ENCODE measurements at regions not wholly inside any gene's neighbourhood (a gene's known extent, or its start where the extent isn't known, plus 50 kb on each side); places are given as distances from the start of the nearest gene placed in this dataset.

DNA sequence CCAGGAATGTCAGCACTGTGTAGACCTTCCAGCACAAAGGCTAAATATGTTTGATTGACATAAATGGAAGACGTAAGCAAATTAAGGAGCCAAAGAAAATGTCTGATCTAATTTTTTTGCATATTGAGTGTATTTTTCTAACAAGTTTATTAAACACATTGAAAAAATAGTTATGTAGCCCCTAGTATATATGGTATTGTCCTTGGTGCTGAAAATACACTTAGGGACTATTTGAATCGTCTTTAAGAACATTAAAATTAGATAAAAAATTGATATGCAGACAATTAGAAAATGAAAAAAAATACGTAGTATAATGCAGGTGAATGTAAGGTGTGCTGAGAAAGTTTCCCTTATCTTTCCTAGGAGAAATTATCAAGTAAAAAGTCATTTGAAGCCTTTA is 337.0 kb downstream of the OMA1 start:
- no peak for ATAC-seq
- no peak for TF ChIP-seq PPARA (CRISPR knock-in tag; IDR thresholded peaks at IDR 0.05; ENCODE audit: borderline replicate concordance)
- TF ChIP-seq CSDC2 (CRISPR knock-in tag; IDR thresholded peaks at IDR 0.05): no peak
- no peak for TF ChIP-seq ZC3H10 (CRISPR knock-in tag; IDR thresholded peaks at IDR 0.05)
- no peak for TF ChIP-seq SNAI2 (CRISPR knock-in tag; IDR thresholded peaks at IDR 0.05)
- no peak for TF ChIP-seq OSR1 (CRISPR knock-in tag; IDR thresholded peaks at IDR 0.05)
- TF ChIP-seq, protein P1, sequence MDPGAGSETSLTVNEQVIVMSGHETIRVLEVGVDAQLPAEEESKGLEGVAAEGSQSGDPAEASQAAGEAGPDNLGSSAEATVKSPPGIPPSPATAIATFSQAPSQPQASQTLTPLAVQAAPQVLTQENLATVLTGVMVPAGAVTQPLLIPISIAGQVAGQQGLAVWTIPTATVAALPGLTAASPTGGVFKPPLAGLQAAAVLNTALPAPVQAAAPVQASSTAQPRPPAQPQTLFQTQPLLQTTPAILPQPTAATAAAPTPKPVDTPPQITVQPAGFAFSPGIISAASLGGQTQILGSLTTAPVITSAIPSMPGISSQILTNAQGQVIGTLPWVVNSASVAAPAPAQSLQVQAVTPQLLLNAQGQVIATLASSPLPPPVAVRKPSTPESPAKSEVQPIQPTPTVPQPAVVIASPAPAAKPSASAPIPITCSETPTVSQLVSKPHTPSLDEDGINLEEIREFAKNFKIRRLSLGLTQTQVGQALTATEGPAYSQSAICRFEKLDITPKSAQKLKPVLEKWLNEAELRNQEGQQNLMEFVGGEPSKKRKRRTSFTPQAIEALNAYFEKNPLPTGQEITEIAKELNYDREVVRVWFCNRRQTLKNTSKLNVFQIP (CRISPR knock-in tag; IDR thresholded peaks at IDR 0.05; ENCODE audit: borderline replicate concordance, low read depth): no peak
- TF ChIP-seq, protein P2, sequence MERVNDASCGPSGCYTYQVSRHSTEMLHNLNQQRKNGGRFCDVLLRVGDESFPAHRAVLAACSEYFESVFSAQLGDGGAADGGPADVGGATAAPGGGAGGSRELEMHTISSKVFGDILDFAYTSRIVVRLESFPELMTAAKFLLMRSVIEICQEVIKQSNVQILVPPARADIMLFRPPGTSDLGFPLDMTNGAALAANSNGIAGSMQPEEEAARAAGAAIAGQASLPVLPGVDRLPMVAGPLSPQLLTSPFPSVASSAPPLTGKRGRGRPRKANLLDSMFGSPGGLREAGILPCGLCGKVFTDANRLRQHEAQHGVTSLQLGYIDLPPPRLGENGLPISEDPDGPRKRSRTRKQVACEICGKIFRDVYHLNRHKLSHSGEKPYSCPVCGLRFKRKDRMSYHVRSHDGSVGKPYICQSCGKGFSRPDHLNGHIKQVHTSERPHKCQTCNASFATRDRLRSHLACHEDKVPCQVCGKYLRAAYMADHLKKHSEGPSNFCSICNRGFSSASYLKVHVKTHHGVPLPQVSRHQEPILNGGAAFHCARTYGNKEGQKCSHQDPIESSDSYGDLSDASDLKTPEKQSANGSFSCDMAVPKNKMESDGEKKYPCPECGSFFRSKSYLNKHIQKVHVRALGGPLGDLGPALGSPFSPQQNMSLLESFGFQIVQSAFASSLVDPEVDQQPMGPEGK (CRISPR knock-in tag; IDR thresholded peaks at IDR 0.05; ENCODE audit: borderline replicate concordance): no peak
- no peak for TF ChIP-seq TCF4 (CRISPR knock-in tag; IDR thresholded peaks at IDR 0.05; ENCODE audit: borderline replicate concordance)
- TF ChIP-seq RARB (CRISPR knock-in tag; IDR thresholded peaks at IDR 0.05): no peak
- TF ChIP-seq ZNF8 (CRISPR knock-in tag; IDR thresholded peaks at IDR 0.05): no peak
- TF ChIP-seq ZNF70 (CRISPR knock-in tag; IDR thresholded peaks at IDR 0.05): no peak
- TF ChIP-seq BACH2 (CRISPR knock-in tag; IDR thresholded peaks at IDR 0.05; ENCODE audit: borderline replicate concordance): no peak
- TF ChIP-seq TOX (CRISPR knock-in tag; IDR thresholded peaks at IDR 0.05; ENCODE audit: borderline replicate concordance): no peak
- TF ChIP-seq ZNF565 (CRISPR knock-in tag; conservative IDR thresholded peaks at IDR 0.05; ENCODE audit: low read depth): no peak
- TF ChIP-seq, protein P3, sequence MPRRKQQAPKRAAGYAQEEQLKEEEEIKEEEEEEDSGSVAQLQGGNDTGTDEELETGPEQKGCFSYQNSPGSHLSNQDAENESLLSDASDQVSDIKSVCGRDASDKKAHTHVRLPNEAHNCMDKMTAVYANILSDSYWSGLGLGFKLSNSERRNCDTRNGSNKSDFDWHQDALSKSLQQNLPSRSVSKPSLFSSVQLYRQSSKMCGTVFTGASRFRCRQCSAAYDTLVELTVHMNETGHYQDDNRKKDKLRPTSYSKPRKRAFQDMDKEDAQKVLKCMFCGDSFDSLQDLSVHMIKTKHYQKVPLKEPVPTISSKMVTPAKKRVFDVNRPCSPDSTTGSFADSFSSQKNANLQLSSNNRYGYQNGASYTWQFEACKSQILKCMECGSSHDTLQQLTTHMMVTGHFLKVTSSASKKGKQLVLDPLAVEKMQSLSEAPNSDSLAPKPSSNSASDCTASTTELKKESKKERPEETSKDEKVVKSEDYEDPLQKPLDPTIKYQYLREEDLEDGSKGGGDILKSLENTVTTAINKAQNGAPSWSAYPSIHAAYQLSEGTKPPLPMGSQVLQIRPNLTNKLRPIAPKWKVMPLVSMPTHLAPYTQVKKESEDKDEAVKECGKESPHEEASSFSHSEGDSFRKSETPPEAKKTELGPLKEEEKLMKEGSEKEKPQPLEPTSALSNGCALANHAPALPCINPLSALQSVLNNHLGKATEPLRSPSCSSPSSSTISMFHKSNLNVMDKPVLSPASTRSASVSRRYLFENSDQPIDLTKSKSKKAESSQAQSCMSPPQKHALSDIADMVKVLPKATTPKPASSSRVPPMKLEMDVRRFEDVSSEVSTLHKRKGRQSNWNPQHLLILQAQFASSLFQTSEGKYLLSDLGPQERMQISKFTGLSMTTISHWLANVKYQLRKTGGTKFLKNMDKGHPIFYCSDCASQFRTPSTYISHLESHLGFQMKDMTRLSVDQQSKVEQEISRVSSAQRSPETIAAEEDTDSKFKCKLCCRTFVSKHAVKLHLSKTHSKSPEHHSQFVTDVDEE (CRISPR knock-in tag; IDR thresholded peaks at IDR 0.05): no peak
- no peak for TF ChIP-seq ESRRG (CRISPR knock-in tag; IDR thresholded peaks at IDR 0.05)

DNA sequence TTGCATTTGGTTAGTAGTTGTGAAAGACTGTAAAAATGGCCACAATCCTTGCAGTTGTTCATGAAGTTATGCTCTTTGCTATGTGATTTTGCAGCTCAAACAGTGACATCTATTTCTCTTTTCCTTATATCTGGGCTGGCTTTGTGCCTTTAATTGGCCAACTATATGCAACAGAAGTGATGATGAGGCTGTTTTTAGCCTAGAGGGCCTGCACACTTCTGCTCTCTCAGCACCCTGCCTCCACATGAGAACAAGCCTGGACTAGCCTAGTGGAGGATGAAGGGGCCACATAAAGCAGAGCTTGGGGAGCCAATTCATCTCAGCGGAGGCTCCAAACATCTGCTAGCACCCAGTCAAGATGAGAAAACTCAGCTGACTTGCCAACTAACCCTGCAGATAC is 339.8 kb downstream of the OMA1 start:
- TF ChIP-seq, protein P3 (CRISPR knock-in tag; IDR thresholded peaks at IDR 0.05): no peak
- TF ChIP-seq, protein P4, sequence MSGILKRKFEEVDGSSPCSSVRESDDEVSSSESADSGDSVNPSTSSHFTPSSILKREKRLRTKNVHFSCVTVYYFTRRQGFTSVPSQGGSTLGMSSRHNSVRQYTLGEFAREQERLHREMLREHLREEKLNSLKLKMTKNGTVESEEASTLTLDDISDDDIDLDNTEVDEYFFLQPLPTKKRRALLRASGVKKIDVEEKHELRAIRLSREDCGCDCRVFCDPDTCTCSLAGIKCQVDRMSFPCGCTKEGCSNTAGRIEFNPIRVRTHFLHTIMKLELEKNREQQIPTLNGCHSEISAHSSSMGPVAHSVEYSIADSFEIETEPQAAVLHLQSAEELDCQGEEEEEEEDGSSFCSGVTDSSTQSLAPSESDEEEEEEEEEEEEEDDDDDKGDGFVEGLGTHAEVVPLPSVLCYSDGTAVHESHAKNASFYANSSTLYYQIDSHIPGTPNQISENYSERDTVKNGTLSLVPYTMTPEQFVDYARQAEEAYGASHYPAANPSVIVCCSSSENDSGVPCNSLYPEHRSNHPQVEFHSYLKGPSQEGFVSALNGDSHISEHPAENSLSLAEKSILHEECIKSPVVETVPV (CRISPR knock-in tag; IDR thresholded peaks at IDR 0.05): no peak
- TF ChIP-seq ISL1 (CRISPR knock-in tag; IDR thresholded peaks at IDR 0.05) (no peak), ZFP3 (CRISPR knock-in tag; IDR thresholded peaks at IDR 0.05) (no peak), CSDC2 (CRISPR knock-in tag; IDR thresholded peaks at IDR 0.05) (no peak), BACH2 (CRISPR knock-in tag; IDR thresholded peaks at IDR 0.05; ENCODE audit: borderline replicate concordance) (no peak), PPARA (CRISPR knock-in tag; IDR thresholded peaks at IDR 0.05; ENCODE audit: borderline replicate concordance) (no peak), ZFP30 (CRISPR knock-in tag; IDR thresholded peaks at IDR 0.05) (no peak), SNAI2 (CRISPR knock-in tag; IDR thresholded peaks at IDR 0.05) (no peak), TCF4 (CRISPR knock-in tag; IDR thresholded peaks at IDR 0.05; ENCODE audit: borderline replicate concordance) (no peak), ESRRG (CRISPR knock-in tag; IDR thresholded peaks at IDR 0.05) (no peak)
- TF ChIP-seq, protein P2 (CRISPR knock-in tag; IDR thresholded peaks at IDR 0.05; ENCODE audit: borderline replicate concordance): no peak
- ATAC-seq: no peak
